ENCODE measurements at regions not wholly inside any gene's neighbourhood (a gene's known extent, or its start where the extent isn't known, plus 50 kb on each side); places are given as distances from the start of the nearest gene placed in this dataset.
"Not testable (repeated sequence)": the region's sequence is repeated elsewhere in the genome, so short reads cannot be mapped to it uniquely, and the experiment has no call there.

GRCh38 chr14:41222581-41222980 lies 384.1 kb upstream of the LRFN5 start:
- Mint-ChIP-seq H3K9me3 (peaks cover 5% of the 10 kb centered on the region), H3K4me1 (ENCODE audit: unreplicated experiment) (no peaks in the 10 kb centered on the region), H3K36me3 (no peaks in the 10 kb centered on the region), H3K27me3 (no peaks in the 10 kb centered on the region), H3K4me3 (no peak overlapping the region), H3K27ac (no peak overlapping the region)
- DNase-seq (ENCODE audit: extremely low spot score, unreplicated experiment), result no peak
- TF ChIP-seq, protein P1, sequence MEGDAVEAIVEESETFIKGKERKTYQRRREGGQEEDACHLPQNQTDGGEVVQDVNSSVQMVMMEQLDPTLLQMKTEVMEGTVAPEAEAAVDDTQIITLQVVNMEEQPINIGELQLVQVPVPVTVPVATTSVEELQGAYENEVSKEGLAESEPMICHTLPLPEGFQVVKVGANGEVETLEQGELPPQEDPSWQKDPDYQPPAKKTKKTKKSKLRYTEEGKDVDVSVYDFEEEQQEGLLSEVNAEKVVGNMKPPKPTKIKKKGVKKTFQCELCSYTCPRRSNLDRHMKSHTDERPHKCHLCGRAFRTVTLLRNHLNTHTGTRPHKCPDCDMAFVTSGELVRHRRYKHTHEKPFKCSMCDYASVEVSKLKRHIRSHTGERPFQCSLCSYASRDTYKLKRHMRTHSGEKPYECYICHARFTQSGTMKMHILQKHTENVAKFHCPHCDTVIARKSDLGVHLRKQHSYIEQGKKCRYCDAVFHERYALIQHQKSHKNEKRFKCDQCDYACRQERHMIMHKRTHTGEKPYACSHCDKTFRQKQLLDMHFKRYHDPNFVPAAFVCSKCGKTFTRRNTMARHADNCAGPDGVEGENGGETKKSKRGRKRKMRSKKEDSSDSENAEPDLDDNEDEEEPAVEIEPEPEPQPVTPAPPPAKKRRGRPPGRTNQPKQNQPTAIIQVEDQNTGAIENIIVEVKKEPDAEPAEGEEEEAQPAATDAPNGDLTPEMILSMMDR (conservative IDR thresholded peaks at IDR 0.05), result no peak

- not testable (repeated sequence) for H3K27ac Mint-ChIP-seq; H3K9me3 Mint-ChIP-seq; H3K27me3 Mint-ChIP-seq; H3K4me1 Mint-ChIP-seq (ENCODE audit: unreplicated experiment); DNase-seq (ENCODE audit: extremely low spot score, unreplicated experiment); H3K4me3 Mint-ChIP-seq; H3K36me3 Mint-ChIP-seq
Observed at GRCh38 chr14:41214978-41215377, 391.7 kb upstream of the LRFN5 start.

DNA sequence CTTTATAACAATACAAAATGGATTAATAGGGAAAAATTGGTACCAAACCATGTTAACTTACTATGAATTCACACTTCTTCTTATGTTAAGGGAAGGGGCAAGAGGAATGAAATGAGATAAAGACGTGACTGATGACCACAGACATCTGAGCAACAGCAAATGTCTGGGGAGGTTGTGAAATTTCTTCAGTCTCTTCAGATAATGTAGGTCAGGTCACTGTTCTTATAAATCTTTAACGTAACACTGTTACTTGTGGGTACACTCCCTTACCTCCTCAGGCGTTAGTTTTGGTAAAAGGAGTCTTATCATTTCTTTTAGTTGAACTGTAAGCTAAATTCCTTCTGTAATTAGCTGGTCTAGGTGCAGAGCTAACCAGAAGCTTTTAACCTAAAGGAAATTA lies 405.0 kb upstream of the LRFN5 start:
- H3K36me3 Mint-ChIP-seq, result no peaks in the 10 kb centered on the region
- H3K9me3 Mint-ChIP-seq, result no peaks in the 10 kb centered on the region
- TF ChIP-seq, protein P1 (conservative IDR thresholded peaks at IDR 0.05), result no peak
- no peak overlapping the region for H3K4me3 Mint-ChIP-seq
- no peak overlapping the region for H3K27ac Mint-ChIP-seq
- no peak for DNase-seq (ENCODE audit: extremely low spot score, unreplicated experiment)
- no peaks in the 10 kb centered on the region for H3K27me3 Mint-ChIP-seq
- H3K4me1 Mint-ChIP-seq (ENCODE audit: unreplicated experiment), result no peaks in the 10 kb centered on the region

DNA sequence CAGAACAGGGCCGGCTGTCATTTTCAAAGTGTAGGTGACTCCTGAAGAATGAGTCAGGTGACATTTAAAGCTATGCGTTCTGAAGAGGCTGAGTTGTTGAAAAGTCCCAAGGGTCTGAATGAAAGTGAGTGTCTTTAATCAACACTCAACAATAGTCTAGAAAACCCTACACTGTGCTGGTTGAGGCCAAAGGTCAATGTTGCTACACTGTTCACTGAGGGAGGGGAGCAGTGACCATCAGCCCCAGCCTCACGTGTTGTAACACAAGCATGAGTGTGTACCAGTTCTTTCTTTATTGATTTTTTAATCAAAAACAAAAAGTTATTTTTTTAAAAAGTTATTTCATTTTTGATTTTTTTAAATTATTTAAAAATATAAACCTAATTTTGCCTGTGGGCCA lies 418.8 kb upstream of the LRFN5 start:
- Mint-ChIP-seq H3K9me3 (peaks cover 3% of the 10 kb centered on the region), H3K4me1 (ENCODE audit: unreplicated experiment) (no peaks in the 10 kb centered on the region), H3K4me3 (no peak overlapping the region), H3K36me3 (no peaks in the 10 kb centered on the region), H3K27ac (no peak overlapping the region), H3K27me3 (no peaks in the 10 kb centered on the region)
- DNase-seq (ENCODE audit: extremely low spot score, unreplicated experiment), result no peak
- TF ChIP-seq, protein P1 (conservative IDR thresholded peaks at IDR 0.05), result no peak

- TF ChIP-seq, protein P1 (conservative IDR thresholded peaks at IDR 0.05), result no peak
- no peak overlapping the region for H3K27ac Mint-ChIP-seq
- no peak for DNase-seq (ENCODE audit: extremely low spot score, unreplicated experiment)
- H3K9me3 Mint-ChIP-seq, result no peaks in the 10 kb centered on the region
- no peaks in the 10 kb centered on the region for H3K4me1 Mint-ChIP-seq (ENCODE audit: unreplicated experiment)
- no peaks in the 10 kb centered on the region for H3K36me3 Mint-ChIP-seq
- H3K27me3 Mint-ChIP-seq, result no peaks in the 10 kb centered on the region
- no peak overlapping the region for H3K4me3 Mint-ChIP-seq
Observed at GRCh38 chr14:41171045-41171444, 435.6 kb upstream of the LRFN5 start.

DNA sequence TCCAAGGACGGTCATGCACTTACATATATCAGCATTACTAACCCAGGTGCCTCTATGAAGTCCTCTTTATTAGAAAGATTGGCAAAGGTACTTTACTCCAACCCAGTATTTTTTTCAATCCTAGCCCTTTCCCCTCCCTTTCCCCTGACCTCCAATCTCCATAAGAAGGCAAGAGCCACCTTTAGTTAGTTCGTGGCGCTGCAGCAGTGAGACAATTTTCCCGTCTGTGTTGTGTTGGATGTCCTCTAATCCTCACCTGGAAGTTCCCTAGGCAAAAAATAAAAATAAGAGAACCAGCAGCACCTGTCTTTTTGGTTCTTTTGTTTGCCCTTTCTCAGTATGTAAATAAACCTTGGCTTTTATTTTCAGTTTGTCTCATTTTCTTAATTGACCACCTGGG lies 439.6 kb upstream of the LRFN5 start:
- H3K27me3 Mint-ChIP-seq, result no peaks in the 10 kb centered on the region
- TF ChIP-seq, protein P1 (conservative IDR thresholded peaks at IDR 0.05), result no peak
- H3K9me3 Mint-ChIP-seq, result no peaks in the 10 kb centered on the region
- no peaks in the 10 kb centered on the region for H3K4me1 Mint-ChIP-seq (ENCODE audit: unreplicated experiment)
- H3K27ac Mint-ChIP-seq, result no peak overlapping the region
- no peaks in the 10 kb centered on the region for H3K36me3 Mint-ChIP-seq
- no peak for DNase-seq (ENCODE audit: extremely low spot score, unreplicated experiment)
- H3K4me3 Mint-ChIP-seq, result no peak overlapping the region

Data from type B pancreatic cell (in vitro differentiated cells).